H1 (cell line): ENCODE measurements at regions not wholly inside any gene's neighbourhood (a gene's known extent, or its start where the extent isn't known, plus 50 kb on each side); places are given as distances from the start of the nearest gene placed in this dataset.

Experiments used
- CTCF ChIA-PET: fragments of 300-600 bp; sonication (Branson Sonifier 250); formaldehyde crosslinking; loops from one replicate; lab custom pipeline; 2021; ENCODE audit not compliant: partially characterized antibody; lab: Charles Lee
- POLR2A ChIA-PET: fragments of 300-600 bp; sonication (Branson Sonifier 250); formaldehyde crosslinking; loops from one replicate; lab custom pipeline; 2021; ENCODE audit warnings: inconsistent platforms; ENCODE audit not compliant: partially characterized antibody; lab: Charles Lee
- DNase-seq, 2 experiments: peaks; one replicate each; pipeline versions ENCODE4 v3.0.0 to v3.0.0-alpha.2; 2010 to 2022; ENCODE audit warnings: low spot score in 2 of 2, low read depth in 1 of 2, mixed read lengths in 1 of 2
- FAIRE-seq: peaks from 2 replicates; lab custom pipeline; 2011; peaks lifted over from hg19 to GRCh38; lab: Jason Lieb, UNC
- H2AFZ ChIP-seq: 2 replicates; pipeline ENCODE4 v1.8.1; 2012; ENCODE audit warnings: low read length, inconsistent platforms
- H2AK5ac ChIP-seq: 2 replicates; pipeline ENCODE4 v1.6.1; 2013; ENCODE audit warnings: low read depth, low read length
- H2BK120ac ChIP-seq: replicated peaks from 2 replicates; pipeline ENCODE3; 2013; ENCODE audit warnings: low read depth, low read length, inconsistent platforms
- H2BK12ac ChIP-seq: 2 replicates; pipeline ENCODE4 v1.6.1; 2013; ENCODE audit warnings: low read depth, low read length
- H2BK15ac ChIP-seq: 2 replicates; pipeline ENCODE4 v1.6.1; 2013; ENCODE audit warnings: low read length
- H2BK20ac ChIP-seq: 2 replicates; pipeline ENCODE4 v1.6.1; 2013; ENCODE audit warnings: low read length
- H2BK5ac ChIP-seq: 2 replicates; pipeline ENCODE4 v1.6.1; 2013; ENCODE audit warnings: low read depth, low read length
- H3K14ac ChIP-seq: 2 replicates; pipeline ENCODE4 v1.6.1; 2013; ENCODE audit warnings: inconsistent platforms; ENCODE audit not compliant: insufficient read length
- H3K18ac ChIP-seq: 2 replicates; pipeline ENCODE4 v1.6.1; 2013; ENCODE audit warnings: low read length; ENCODE audit errors: extremely low read depth
- H3K23ac ChIP-seq: 2 replicates; pipeline ENCODE4 v1.6.1; 2013; ENCODE audit warnings: inconsistent platforms; ENCODE audit not compliant: insufficient read length
- H3K23me2 ChIP-seq: 2 replicates; pipeline ENCODE4 v1.6.1; 2013; ENCODE audit warnings: low read depth, low read length
- H3K27ac ChIP-seq: 2 replicates; pipeline ENCODE4 v1.6.1; 2011; ENCODE audit warnings: low read depth, low read length, inconsistent platforms
- H3K27me3 ChIP-seq, 4 experiments: replicated peaks in 1 of 4; 1 replicate in 1 of 4; 2 replicates in 3 of 4; pipeline versions ENCODE4 v1.6.1 to v1.8.1; 2011 to 2013; ENCODE audit warnings: low read length in 3 of 4, mild to moderate bottlenecking in 3 of 4, inconsistent platforms in 2 of 4, mixed read lengths in 2 of 4, moderate library complexity in 1 of 4; ENCODE audit not compliant: control insufficient read depth in 3 of 4, insufficient read depth in 3 of 4; ENCODE audit errors: extremely low read depth in 1 of 4
- H3K36me3 ChIP-seq, 4 experiments: 2 replicates each; pipeline versions ENCODE4 v1.6.1 to v1.8.1; 2011 to 2013; ENCODE audit warnings: mild to moderate bottlenecking in 4 of 4, low read length in 3 of 4, moderate library complexity in 2 of 4, control low read depth in 1 of 4, inconsistent platforms in 1 of 4; ENCODE audit not compliant: insufficient read depth in 4 of 4, control insufficient read depth in 2 of 4
- H3K4ac ChIP-seq: replicated peaks from 2 replicates; pipeline ENCODE3; 2013; ENCODE audit warnings: low read length, low read depth, mixed read lengths, inconsistent platforms; ENCODE audit not compliant: insufficient read length
- H3K4me1 ChIP-seq, 4 experiments: replicated peaks in 1 of 4; 1 replicate in 1 of 4; 2 replicates in 3 of 4; pipeline versions ENCODE4 v1.6.1 to v1.8.1; 2011 to 2013; ENCODE audit warnings: low read length in 3 of 4, inconsistent platforms in 2 of 4, mixed read lengths in 1 of 4; ENCODE audit not compliant: insufficient read depth in 4 of 4, control insufficient read depth in 3 of 4
- H3K4me2 ChIP-seq, 2 experiments: 2 replicates each; pipeline versions ENCODE4 v1.6.1 to v1.8.1; 2011 to 2013; ENCODE audit warnings: low read depth in 2 of 2, low read length in 2 of 2, control low read depth in 1 of 2, inconsistent platforms in 1 of 2, mild to moderate bottlenecking in 1 of 2; ENCODE audit not compliant: insufficient read depth in 1 of 2
- H3K4me3 ChIP-seq, 4 experiments: fragments of 200-600, 300-600 bp in 1 of 4; sonication (generic), shearing (Covaris generic), sonication (Bioruptor Twin) in 1 of 4; 2 replicates each; pipeline versions ENCODE4 v1.5.1 to v1.8.1; 2011 to 2016; ENCODE audit warnings: low read length in 4 of 4, low read depth in 3 of 4, control low read depth in 2 of 4, inconsistent platforms in 2 of 4, mild to moderate bottlenecking in 2 of 4, mixed read lengths in 1 of 4, moderate library complexity in 1 of 4; ENCODE audit not compliant: insufficient read depth in 2 of 4; ENCODE audit errors: extremely low read depth in 1 of 4
- H3K56ac ChIP-seq: replicated peaks from 2 replicates; pipeline ENCODE3; 2013; ENCODE audit warnings: low read depth, mild to moderate bottlenecking, mixed read lengths, low read length, inconsistent platforms; ENCODE audit not compliant: insufficient read length
- H3K79me1 ChIP-seq: 2 replicates; pipeline ENCODE4 v1.6.1; 2013; ENCODE audit warnings: low read depth, low read length, control low read depth
- H3K79me2 ChIP-seq, 2 experiments: 2 replicates each; pipeline versions ENCODE4 v1.6.1 to v1.8.1; 2012 to 2013; ENCODE audit warnings: low read length in 2 of 2, mild to moderate bottlenecking in 2 of 2, inconsistent platforms in 1 of 2; ENCODE audit not compliant: insufficient read depth in 2 of 2, control insufficient read depth in 1 of 2
- H3K9ac ChIP-seq, 4 experiments: replicated peaks in 1 of 4; 1 replicate in 1 of 4; 2 replicates in 3 of 4; pipeline versions ENCODE4 v1.6.1 to v1.8.1; 2011 to 2013; ENCODE audit warnings: low read depth in 3 of 4, low read length in 3 of 4, control low read depth in 2 of 4, mild to moderate bottlenecking in 2 of 4, moderate library complexity in 2 of 4, inconsistent platforms in 1 of 4; ENCODE audit errors: extremely low read depth in 1 of 4
- H3K9me3 ChIP-seq, 2 experiments: 2 replicates each; pipeline versions ENCODE4 v1.6.1 to v1.8.1; 2012 to 2013; ENCODE audit warnings: mild to moderate bottlenecking in 2 of 2, moderate library complexity in 2 of 2, control low read depth in 1 of 2, inconsistent platforms in 1 of 2, low read depth in 1 of 2, low read length in 1 of 2, mixed read lengths in 1 of 2; ENCODE audit not compliant: insufficient read depth in 2 of 2
- H4K20me1 ChIP-seq, 2 experiments: replicated peaks in 1 of 2; 2 replicates each; pipeline versions ENCODE3 to v1.8.1; 2011 to 2013; ENCODE audit warnings: inconsistent platforms in 2 of 2, low read length in 2 of 2, mild to moderate bottlenecking in 1 of 2; ENCODE audit not compliant: insufficient read depth in 2 of 2, control insufficient read depth in 1 of 2
- H4K5ac ChIP-seq: 2 replicates; pipeline ENCODE4 v1.6.1; 2013; ENCODE audit warnings: low read length, low read depth, mixed read lengths, inconsistent platforms; ENCODE audit not compliant: insufficient read length
- H4K8ac ChIP-seq: 2 replicates; pipeline ENCODE4 v1.8.0; 2013; ENCODE audit warnings: mild to moderate bottlenecking, moderate library complexity, low read length, inconsistent platforms; ENCODE audit not compliant: insufficient read depth; ENCODE audit errors: extremely low read depth
- H4K91ac ChIP-seq: replicated peaks from 2 replicates; pipeline ENCODE3; 2013; ENCODE audit warnings: low read length, mixed read lengths, inconsistent platforms; ENCODE audit not compliant: insufficient read length
- GTF2F1 ChIP-seq: IDR thresholded peaks from 2 replicates; pipeline ENCODE4 v1.6.1; 2012; ENCODE audit warnings: low read depth, low read length, improper control_type of control experiment, borderline replicate concordance
- TEAD4 ChIP-seq: IDR thresholded peaks from 2 replicates; pipeline ENCODE4 v1.6.1; 2012; ENCODE audit warnings: low read depth, low read length, inconsistent platforms, mixed read lengths
- WGBS, 2 experiments: shearing (Covaris generic) in 1 of 2; methylation state at CpG; one replicate each; pipeline versions ENCODE4 v1.1.6 to v1.1.7; 2013 to 2015; ENCODE audit warnings: low lambda C conversion rate in 2 of 2, mixed read lengths in 2 of 2, inconsistent platforms in 1 of 2, low coverage in 1 of 2, missing lambda C conversion rate in 1 of 2; ENCODE audit not compliant: insufficient replicate concordance in 2 of 2, insufficient coverage in 1 of 2, insufficient read length in 1 of 2; ENCODE audit errors: extremely low coverage in 1 of 2, missing lambda C conversion rate in 1 of 2; 5-methylcytosine and 5-hydroxymethylcytosine counted together

GRCh38 chr6:9062596-9062995 is 627.3 kb upstream of the SLC35B3 start:
- DNase-seq (no peak), FAIRE-seq (no peak)
- no peak overlapping the region for H2AK5ac ChIP-seq
- H3K4ac ChIP-seq, result no peak overlapping the region
- H3K27me3 ChIP-seq, result no peaks in the 10 kb centered on the region
- no peak overlapping the region for H3K18ac ChIP-seq
- no peak overlapping the region for H2BK5ac ChIP-seq
- no peaks in the 10 kb centered on the region for H3K23me2 ChIP-seq
- no peak overlapping the region for H4K5ac ChIP-seq
- H2BK15ac ChIP-seq, result no peak overlapping the region
- H3K9ac ChIP-seq, result no peak overlapping the region
- H3K9me3 ChIP-seq, result no peaks in the 10 kb centered on the region
- H3K79me1 ChIP-seq, result no peaks in the 10 kb centered on the region
- no peak overlapping the region for H2AFZ ChIP-seq
- no peak overlapping the region for H3K56ac ChIP-seq
- H4K91ac ChIP-seq, result no peak overlapping the region
- H3K4me1 ChIP-seq, result no peaks in the 10 kb centered on the region
- H2BK12ac ChIP-seq, result no peak overlapping the region
- H3K4me2 ChIP-seq, result no peak overlapping the region
- no peak overlapping the region for H3K4me3 ChIP-seq
- no peaks in the 10 kb centered on the region for H3K79me2 ChIP-seq
- H4K20me1 ChIP-seq, result no peaks in the 10 kb centered on the region
- H3K36me3 ChIP-seq, result no peaks in the 10 kb centered on the region
- TF ChIP-seq GTF2F1 (no peak), TEAD4 (no peak)
- no peak overlapping the region for H4K8ac ChIP-seq
- no peak overlapping the region for H2BK120ac ChIP-seq
- no peak overlapping the region for H3K27ac ChIP-seq
- ChIA-PET POLR2A (no interaction called here), CTCF (no interaction called here)
- 92% methylated on average over 1 of the region's 2 CpGs; no CpG with 5 or more reads in 1 of the 2 experiments for WGBS, 2 experiments
- no peak overlapping the region for H2BK20ac ChIP-seq
- no peak overlapping the region for H3K23ac ChIP-seq
- no peak overlapping the region for H3K14ac ChIP-seq
